GM12878 (cell line): ENCODE measurements at regions not wholly inside any gene's neighbourhood (a gene's known extent, or its start where the extent isn't known, plus 50 kb on each side); places are given as distances from the start of the nearest gene placed in this dataset.
A peak's percentile ranks its signal among the peaks of the same experiment; 100 is the strongest.

Source experiments
- CBFB ChIP-seq: IDR thresholded peaks from 2 replicates; pipeline ENCODE4 v1.6.1; 2016; ENCODE audit warnings: antibody characterized with exemption, low read depth
- CBX5 ChIP-seq: sonication (generic); IDR thresholded peaks from 2 replicates; pipeline ENCODE4 v1.6.1; 2016; ENCODE audit warnings: low read depth, moderate library complexity, mild to moderate bottlenecking, inconsistent platforms
- CREB1 ChIP-seq: IDR thresholded peaks from 2 replicates; pipeline ENCODE4 v1.6.1; 2012; ENCODE audit warnings: low read depth, mild to moderate bottlenecking, inconsistent platforms
- CTCF ChIP-seq, 3 experiments: IDR thresholded peaks in 2 of 3; conservative IDR thresholded peaks in 1 of 3; 2 replicates each; pipeline ENCODE4 v1.5.1; 2011; ENCODE audit warnings: low read depth in 3 of 3, low read length in 3 of 3, mild to moderate bottlenecking in 3 of 3, control low read depth in 2 of 3, moderate library complexity in 2 of 3, inconsistent platforms in 1 of 3, mixed read lengths in 1 of 3; ENCODE audit not compliant: control insufficient read depth in 2 of 3, insufficient read depth in 1 of 3; ENCODE audit errors: extremely low read depth in 1 of 3
- CUX1 ChIP-seq: IDR thresholded peaks from 2 replicates; pipeline ENCODE4 v1.6.1; 2012; ENCODE audit warnings: improper control_type of control experiment, low read depth, low read length; ENCODE audit not compliant: insufficient replicate concordance
- DPF2 ChIP-seq: fragments of 450-650 bp; IDR thresholded peaks from 2 replicates; pipeline ENCODE4 v1.6.1; 2017; ENCODE audit warnings: mild to moderate bottlenecking
- EED ChIP-seq: sonication (generic); IDR thresholded peaks from 2 replicates; pipeline ENCODE4 v1.6.1; 2016; ENCODE audit warnings: antibody characterized with exemption, low read depth
- FOXM1 ChIP-seq: IDR thresholded peaks from 2 replicates; pipeline ENCODE4 v1.6.1; 2012; ENCODE audit warnings: low read depth, mild to moderate bottlenecking, inconsistent platforms, low read length, moderate library complexity
- HDAC2 ChIP-seq: fragments of 200-600 bp; sonication (generic); IDR thresholded peaks from 2 replicates; pipeline ENCODE4 v1.6.1; 2017
- IKZF1 ChIP-seq: fragments of 450-650 bp; conservative IDR thresholded peaks from 2 replicates; pipeline ENCODE4 v1.6.1; 2017; ENCODE audit warnings: antibody characterized with exemption, mild to moderate bottlenecking
- IRF4 ChIP-seq: IDR thresholded peaks from 2 replicates; pipeline ENCODE4 v1.6.1; 2011; ENCODE audit warnings: low read depth, low read length
- MTA2 ChIP-seq: fragments of 450-650 bp; IDR thresholded peaks from 2 replicates; pipeline ENCODE4 v1.6.1; 2016; ENCODE audit warnings: low read depth, mild to moderate bottlenecking, moderate library complexity
- MTA3 ChIP-seq: IDR thresholded peaks from 2 replicates; pipeline ENCODE4 v1.6.1; 2012; ENCODE audit warnings: low read length, inconsistent platforms, borderline replicate concordance
- PAX5 ChIP-seq: IDR thresholded peaks from 2 replicates; pipeline ENCODE4 v1.6.1; 2011; ENCODE audit warnings: low read depth, low read length, borderline replicate concordance
- POLR2AphosphoS5 ChIP-seq: IDR thresholded peaks from 2 replicates; pipeline ENCODE4 v1.6.1; 2011; ENCODE audit warnings: mild to moderate bottlenecking, low read length, inconsistent platforms
- RUNX3 ChIP-seq: IDR thresholded peaks from 2 replicates; pipeline ENCODE4 v1.6.1; 2012; ENCODE audit warnings: low read length, inconsistent platforms
- SMAD5 ChIP-seq: IDR thresholded peaks from 2 replicates; pipeline ENCODE4 v1.6.1; 2016; ENCODE audit warnings: antibody characterized with exemption, low read depth
- SMC3 ChIP-seq: IDR thresholded peaks from 2 replicates; pipeline ENCODE4 v1.6.1; 2011; ENCODE audit warnings: low read length, improper control_type of control experiment, borderline replicate concordance
- TBL1XR1 ChIP-seq: IDR thresholded peaks from 2 replicates; pipeline ENCODE4 v1.6.1; 2012; ENCODE audit warnings: low read depth, low read length, improper control_type of control experiment
- TCF3 ChIP-seq: IDR thresholded peaks from 2 replicates; pipeline ENCODE4 v1.6.1; 2012; ENCODE audit warnings: low read depth, mild to moderate bottlenecking, low read length, borderline replicate concordance; ENCODE audit not compliant: insufficient read depth
- YY1 ChIP-seq: IDR thresholded peaks from 2 replicates; pipeline ENCODE4 v1.6.1; 2011; ENCODE audit warnings: low read depth, mild to moderate bottlenecking, low read length
- TF ChIP-seq, protein P1 (sequence below): IDR thresholded peaks from 2 replicates; pipeline ENCODE4 v1.6.1; 2012; ENCODE audit warnings: low read depth, low read length, improper control_type of control experiment

DNA sequence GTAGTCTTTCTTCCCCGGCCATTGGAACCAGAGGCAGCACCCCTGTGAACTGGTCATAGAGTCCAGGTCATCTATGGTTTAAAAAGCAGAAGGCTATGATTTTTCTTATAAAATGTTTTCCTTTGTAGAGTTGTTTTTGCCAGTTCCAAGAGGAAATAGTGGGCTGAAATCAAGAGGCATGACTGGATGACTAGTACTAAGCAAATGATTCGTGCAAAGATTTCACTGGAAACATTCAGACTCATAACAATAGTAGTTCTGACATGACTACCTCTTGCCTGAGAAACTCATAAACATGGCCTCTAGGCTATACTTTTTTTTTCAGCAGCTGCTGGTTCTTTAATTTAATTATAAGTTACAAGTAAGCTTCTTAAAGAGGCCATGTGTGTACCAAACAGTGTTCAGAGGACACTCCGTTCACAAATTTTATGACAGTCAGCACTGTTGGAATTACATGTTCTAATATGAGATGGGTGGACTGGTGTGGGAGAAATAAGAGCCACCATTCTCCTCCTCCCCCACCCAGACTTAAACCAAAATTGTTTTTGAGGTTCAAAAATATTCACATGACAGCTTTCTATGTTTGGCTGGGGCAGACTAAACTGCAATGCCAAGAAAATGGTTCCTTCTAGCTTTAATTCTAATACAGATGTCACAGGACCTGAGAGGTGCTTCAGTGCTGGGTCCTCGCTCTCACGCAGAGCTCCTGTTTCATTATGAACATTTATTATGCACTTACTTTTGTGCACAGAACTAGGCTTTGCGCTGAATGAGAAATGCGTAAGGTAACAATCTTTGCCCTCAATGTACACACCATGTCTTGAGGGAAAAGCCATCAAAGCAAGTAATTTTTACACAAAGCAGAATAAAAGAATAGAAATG lies 147.5 kb downstream of the ZC3H11B start (continued):
- TF ChIP-seq, protein P1, sequence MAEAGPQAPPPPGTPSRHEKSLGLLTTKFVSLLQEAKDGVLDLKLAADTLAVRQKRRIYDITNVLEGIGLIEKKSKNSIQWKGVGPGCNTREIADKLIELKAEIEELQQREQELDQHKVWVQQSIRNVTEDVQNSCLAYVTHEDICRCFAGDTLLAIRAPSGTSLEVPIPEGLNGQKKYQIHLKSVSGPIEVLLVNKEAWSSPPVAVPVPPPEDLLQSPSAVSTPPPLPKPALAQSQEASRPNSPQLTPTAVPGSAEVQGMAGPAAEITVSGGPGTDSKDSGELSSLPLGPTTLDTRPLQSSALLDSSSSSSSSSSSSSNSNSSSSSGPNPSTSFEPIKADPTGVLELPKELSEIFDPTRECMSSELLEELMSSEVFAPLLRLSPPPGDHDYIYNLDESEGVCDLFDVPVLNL, result no peak
- TF ChIP-seq IKZF1 (peak; percentile 47; the same call in 1 of the 2 replicates), POLR2AphosphoS5 (no peak), CREB1 (peak; percentile 46; the same call in 1 of the 2 replicates), TCF3 (peak; percentile 84; the same call in 1 of the 2 replicates), EED (peak; percentile 64), DPF2 (0 out of 2 replicates have a peak, but pooled peaks have one; percentile 53), RUNX3 (peak; percentile 73), SMAD5 (no peak), MTA3 (0 out of 2 replicates have a peak, but pooled peaks have one; percentile 84), YY1 (peak; percentile 70), SMC3 (no peak; the same call in 1 of the 2 replicates), PAX5 (peak; percentile 97), FOXM1 (peak; percentile 100), TBL1XR1 (peak; percentile 56), CBFB (peak; percentile 54; the same call in 1 of the 2 replicates), CUX1 (peak; percentile 8), CBX5 (0 out of 2 replicates have a peak, but pooled peaks have one; percentile 21), MTA2 (peak; percentile 50; the same call in 1 of the 2 replicates), CTCF (IDR thresholded peaks at IDR 0.05 in 2 of 3, conservative IDR thresholded peaks at IDR 0.05 in 1 of 3; ENCODE audit: control insufficient read depth in 2 of 3, extremely low read depth in 1 of 3, insufficient read depth in 1 of 3, low read depth in 3 of 3, low read length in 3 of 3) (no peak), IRF4 (peak; percentile 97), HDAC2 (no peak)
